SK-N-SH (cell line): ENCODE measurements at regions not wholly inside any gene's neighbourhood (a gene's known extent, or its start where the extent isn't known, plus 50 kb on each side); places are given as distances from the start of the nearest gene placed in this dataset.

Experiments used
- CTCF ChIA-PET: fragments of 300-600, 350-600 bp; formaldehyde crosslinking; extraction: SDS; loops from one replicate; lab custom pipeline; 2021; lab: Yijun Ruan, JAX
- POLR2A ChIA-PET: fragments of 350-600 bp; sonication (Branson Sonifier 250); formaldehyde crosslinking; extraction: SDS; loops from one replicate; lab custom pipeline; 2020; ENCODE audit warnings: antibody characterized with exemption, inconsistent platforms; lab: Yijun Ruan, JAX
- DNase-seq: peaks from one replicate; pipeline ENCODE4 v3.0.0; 2012
- H2AFZ ChIP-seq: fragments of 200-600 bp; sonication (generic); 2 replicates; pipeline ENCODE4 v1.8.1; 2016; ENCODE audit warnings: antibody characterized with exemption, mild to moderate bottlenecking, low read depth
- H3F3A ChIP-seq: fragments of 200-600 bp; sonication (generic); replicated peaks from 2 replicates; pipeline ENCODE3; 2016; ENCODE audit warnings: antibody characterized with exemption, mild to moderate bottlenecking; ENCODE audit not compliant: insufficient read depth
- H3K27ac ChIP-seq, 2 experiments: fragments of 200-500 bp in 1 of 2; fragments of 200-600 bp in 1 of 2; sonication (Bioruptor generic) in 1 of 2; sonication (generic), shearing (Covaris generic) in 1 of 2; 2 replicates each; pipeline versions ENCODE4 v1.5.1 to v1.6.1; 2014 to 2016; ENCODE audit warnings: low read depth in 2 of 2, inconsistent platforms in 1 of 2, low read length in 1 of 2, mild to moderate bottlenecking in 1 of 2, mixed read lengths in 1 of 2
- H3K27me3 ChIP-seq: fragments of 200-600 bp; sonication (generic), shearing (Covaris generic); 2 replicates; pipeline ENCODE4 v1.6.1; 2016; ENCODE audit warnings: mixed run types; ENCODE audit not compliant: insufficient read depth
- H3K36me3 ChIP-seq, 2 experiments: fragments of 200-500 bp in 1 of 2; fragments of 200-600 bp in 1 of 2; sonication (Bioruptor generic) in 1 of 2; sonication (generic) in 1 of 2; replicated peaks in 1 of 2; 2 replicates each; pipeline versions ENCODE3 to v1.5.1; 2014 to 2016; ENCODE audit warnings: low read length in 1 of 2, mild to moderate bottlenecking in 1 of 2; ENCODE audit not compliant: insufficient read depth in 2 of 2, control insufficient read depth in 1 of 2
- H3K4me1 ChIP-seq, 2 experiments: fragments of 200-500 bp in 1 of 2; fragments of 200-600 bp in 1 of 2; sonication (Bioruptor generic) in 1 of 2; sonication (generic), shearing (Covaris generic) in 1 of 2; 2 replicates each; pipeline versions ENCODE4 v1.5.1 to v1.6.1; 2014 to 2016; ENCODE audit warnings: low read depth in 1 of 2, low read length in 1 of 2, mixed run types in 1 of 2; ENCODE audit not compliant: insufficient read depth in 2 of 2, control insufficient read depth in 1 of 2
- H3K4me2 ChIP-seq: fragments of 200-600 bp; sonication (generic), shearing (Covaris generic); 2 replicates; pipeline ENCODE4 v1.6.1; 2017; ENCODE audit warnings: mixed run types
- H3K4me3 ChIP-seq, 2 experiments: fragments of 200-500 bp in 1 of 2; fragments of 200-600 bp in 1 of 2; sonication (Bioruptor generic) in 1 of 2; sonication (generic), shearing (Covaris generic) in 1 of 2; 2 replicates each; pipeline versions ENCODE4 v1.5.1 to v1.8.1; 2014 to 2016; ENCODE audit warnings: low read depth in 2 of 2, inconsistent platforms in 1 of 2, low read length in 1 of 2, mild to moderate bottlenecking in 1 of 2, mixed read lengths in 1 of 2, moderate library complexity in 1 of 2
- H3K79me2 ChIP-seq: fragments of 200-600 bp; sonication (generic); 2 replicates; pipeline ENCODE4 v1.8.1; 2017; ENCODE audit warnings: mild to moderate bottlenecking; ENCODE audit not compliant: insufficient read depth
- H3K9ac ChIP-seq: fragments of 200-600 bp; sonication (generic); 2 replicates; pipeline ENCODE4 v1.6.1; 2017; ENCODE audit warnings: mixed run types
- H3K9me2 ChIP-seq: fragments of 200-600 bp; sonication (generic); 2 replicates; pipeline ENCODE4 v1.6.1; 2017; ENCODE audit warnings: mixed run types
- H3K9me3 ChIP-seq: fragments of 200-600 bp; sonication (generic); 2 replicates; pipeline ENCODE4 v1.6.1; 2017; ENCODE audit warnings: mixed run types, mild to moderate bottlenecking, moderate library complexity
- H4K20me1 ChIP-seq: fragments of 200-600 bp; sonication (generic); 2 replicates; pipeline ENCODE4 v1.6.1; 2017; ENCODE audit warnings: mild to moderate bottlenecking, mixed run types; ENCODE audit not compliant: insufficient read depth
- CTCF ChIP-seq: fragments of 200-600 bp; sonication (generic); IDR thresholded peaks from 2 replicates; pipeline ENCODE4 v1.6.1; 2017; ENCODE audit warnings: antibody characterized with exemption, mild to moderate bottlenecking, moderate library complexity
- EP300 ChIP-seq, 2 experiments: IDR thresholded peaks; 2 replicates each; pipeline versions ENCODE4 v1.4.0 to v1.6.1; 2012; ENCODE audit warnings: borderline replicate concordance in 1 of 2, low read depth in 1 of 2, low read length in 1 of 2
- EZH2phosphoT487 ChIP-seq: fragments of 200-600 bp; sonication (generic); IDR thresholded peaks from 2 replicates; pipeline ENCODE4 v1.6.1; 2017; ENCODE audit warnings: low read depth, mixed run types, mild to moderate bottlenecking, antibody characterized with exemption, moderate library complexity, borderline replicate concordance
- JUND ChIP-seq: IDR thresholded peaks from 2 replicates; pipeline ENCODE4 v1.4.0; 2012
- NFIC ChIP-seq: IDR thresholded peaks from 2 replicates; pipeline ENCODE4 v1.4.0; 2012; ENCODE audit warnings: borderline replicate concordance
- PBX3 ChIP-seq: IDR thresholded peaks from 2 replicates; pipeline ENCODE4; 2012
- RCOR1 ChIP-seq: fragments of 150-350 bp; IDR thresholded peaks from 2 replicates; pipeline ENCODE4 v1.6.1; 2017; ENCODE audit warnings: antibody characterized with exemption, low read length
- RXRA ChIP-seq: IDR thresholded peaks from 2 replicates; pipeline ENCODE4 v1.4.0; 2012; ENCODE audit warnings: low read depth, mild to moderate bottlenecking, borderline replicate concordance
- TEAD4 ChIP-seq: IDR thresholded peaks from 2 replicates; pipeline ENCODE4 v1.4.0; 2012; ENCODE audit warnings: mild to moderate bottlenecking, borderline replicate concordance; ENCODE audit not compliant: insufficient read depth
- ZBTB33 ChIP-seq: IDR thresholded peaks from 2 replicates; pipeline ENCODE4 v1.4.0; 2012; ENCODE audit warnings: low read depth, borderline replicate concordance
- WGBS: methylation state at CpG from one replicate; pipeline ENCODE4 v1.1.6; 2017; ENCODE audit warnings: low lambda C conversion rate; 5-methylcytosine and 5-hydroxymethylcytosine counted together

- Histone ChIP-seq H3K4me3 (no peak overlapping the region), H3K9ac (no peak overlapping the region), H3K9me2 (no peaks in the 10 kb centered on the region), H3K4me2 (no peak overlapping the region), H3K9me3 (no peaks in the 10 kb centered on the region), H4K20me1 (no peaks in the 10 kb centered on the region), H3K79me2 (no peaks in the 10 kb centered on the region), H3K36me3 (no peaks in the 10 kb centered on the region), H3F3A (peaks cover 5% of the 10 kb centered on the region), H3K27me3 (no peaks in the 10 kb centered on the region; the same call in 1 of the 2 replicates), H3K27ac (no peak overlapping the region), H2AFZ (no peak overlapping the region), H3K4me1 (no peaks in the 10 kb centered on the region)
- ChIA-PET POLR2A (no interaction called here), CTCF (interaction anchor here (0.9 to 1.5 kb wide), 2 partner anchors 13 to 15 kb away, joined by 3 to 5 read pairs; no protein-coding TSS in a partner anchor)
- 33% methylated on average over 4 of the region's 4 CpGs for WGBS
- DNase-seq, result no peak
- TF ChIP-seq NFIC (no peak), CTCF (no peak), JUND (no peak)
These were observed 57.8 kb upstream of the C5orf46 start for GRCh38 chr5:147963948-147964693.

- ChIA-PET POLR2A (no interaction called here), CTCF (interaction anchor here (0.9 to 1.5 kb wide), 2 partner anchors 13 to 14 kb away, joined by 3 to 5 read pairs; no protein-coding TSS in a partner anchor)
- 48% methylated on average over 2 of the region's 2 CpGs for WGBS
- DNase-seq, result no peak
- H3K4me1 ChIP-seq, result no peaks in the 10 kb centered on the region
- no peaks in the 10 kb centered on the region for H4K20me1 ChIP-seq
- H3K9me2 ChIP-seq, result no peaks in the 10 kb centered on the region
- no peaks in the 10 kb centered on the region for H3F3A ChIP-seq
- H3K9ac ChIP-seq, result no peak overlapping the region
- no peak overlapping the region for H3K4me3 ChIP-seq
- no peak overlapping the region for H3K27ac ChIP-seq
- H3K79me2 ChIP-seq, result no peaks in the 10 kb centered on the region
- no peaks in the 10 kb centered on the region; the same call in 1 of the 2 replicates for H3K27me3 ChIP-seq
- no peaks in the 10 kb centered on the region for H3K9me3 ChIP-seq
- no peaks in the 10 kb centered on the region for H3K36me3 ChIP-seq
- H3K4me2 ChIP-seq, result no peak overlapping the region
- H2AFZ ChIP-seq, result no peak overlapping the region
- TF ChIP-seq TEAD4, result no peak
- TF ChIP-seq EZH2phosphoT487, result no peak
- no peak for TF ChIP-seq PBX3
- no peak for TF ChIP-seq RXRA
- no peak for TF ChIP-seq EP300 (IDR thresholded peaks at IDR 0.05; ENCODE audit: borderline replicate concordance in 1 of 2, low read depth in 1 of 2, low read length in 1 of 2)
- TF ChIP-seq RCOR1, result no peak
- TF ChIP-seq CTCF, result no peak
- no peak for TF ChIP-seq ZBTB33
- no peak for TF ChIP-seq JUND
These were observed 57.1 kb upstream of the C5orf46 start for GRCh38 chr5:147963436-147963835.
